ENCODE measurements at regions not wholly inside any gene's neighbourhood (a gene's known extent, or its start where the extent isn't known, plus 50 kb on each side); places are given as distances from the start of the nearest gene placed in this dataset.

GRCh38 chr20:23153696-23154341 is 67.7 kb upstream of the CD93 start (continued):
- TF ChIP-seq PRMT5 (CRISPR knock-in tag; IDR thresholded peaks at IDR 0.05) = no peak
- no peak for TF ChIP-seq MITF (IDR thresholded peaks at IDR 0.05)
- TF ChIP-seq ETV6 (IDR thresholded peaks at IDR 0.05; ENCODE audit: borderline replicate concordance in 1 of 2, low read depth in 2 of 2, low read length in 1 of 2) = no peak
- no peak for TF ChIP-seq ETV6 (CRISPR knock-in tag; IDR thresholded peaks at IDR 0.05; ENCODE audit: borderline replicate concordance)
- TF ChIP-seq PHB (CRISPR knock-in tag; IDR thresholded peaks at IDR 0.05) = no peak
- TF ChIP-seq SRSF1 (IDR thresholded peaks at IDR 0.05; ENCODE audit: low read depth, low read length) = no peak
- no peak for TF ChIP-seq ZNF12 (CRISPR knock-in tag; IDR thresholded peaks at IDR 0.05)
- TF ChIP-seq ZNF766 (CRISPR knock-in tag; conservative IDR thresholded peaks at IDR 0.05) = no peak
- TF ChIP-seq KAT2B (IDR thresholded peaks at IDR 0.05; ENCODE audit: low read depth, low read length) = no peak
- TF ChIP-seq ZNF316 (IDR thresholded peaks at IDR 0.05) = no peak
- no peak for TF ChIP-seq TSHZ1 (CRISPR knock-in tag; IDR thresholded peaks at IDR 0.05)
- no peak for TF ChIP-seq BACH1 (tag; IDR thresholded peaks at IDR 0.05)
- no peak for TF ChIP-seq BCLAF1 (IDR thresholded peaks at IDR 0.05; ENCODE audit: borderline replicate concordance in 1 of 2, control insufficient read depth in 1 of 2, low read depth in 2 of 2, low read length in 1 of 2)
- TF ChIP-seq FOXP4 (CRISPR knock-in tag; IDR thresholded peaks at IDR 0.05; ENCODE audit: borderline replicate concordance) = no peak
- TF ChIP-seq ZNF696 (CRISPR knock-in tag; conservative IDR thresholded peaks at IDR 0.05) = no peak
- TF ChIP-seq SNAPC5 (CRISPR knock-in tag; IDR thresholded peaks at IDR 0.05) = no peak
- no peak for TF ChIP-seq PRPF4 (IDR thresholded peaks at IDR 0.05; ENCODE audit: insufficient read depth, low read depth, low read length, poor library complexity, severe bottlenecking)
